T follicular helper cell (primary cell): ENCODE measurements at regions not wholly inside any gene's neighbourhood (a gene's known extent, or its start where the extent isn't known, plus 50 kb on each side); places are given as distances from the start of the nearest gene placed in this dataset.
A peak's percentile ranks its signal among the peaks of the same experiment; 100 is the strongest.
"Not testable (repeated sequence)": the region's sequence is repeated elsewhere in the genome, so short reads cannot be mapped to it uniquely, and the experiment has no call there.

Experiments
- DNase-seq: peaks from one replicate; pipeline ENCODE4 v3.0.0-alpha.2; 2020; ENCODE audit warnings: low read depth

- DNase-seq = not testable (repeated sequence)
Measured at GRCh38 chr12:9543341-9543740, 64.4 kb downstream of the KLRB1 start.

- DNase-seq = not testable (repeated sequence)
Measured at GRCh38 chr12:9542827-9543226, 64.9 kb downstream of the KLRB1 start.

GRCh38 chr12:9515925-9516324, 91.8 kb downstream of the KLRB1 start:
- DNase-seq = not testable (repeated sequence)

GRCh38 chr12:9512695-9513094, 95.0 kb downstream of the KLRB1 start:
- not testable (repeated sequence) for DNase-seq

GRCh38 chr12:9510392-9511011, 97.2 kb downstream of the KLRB1 start:
- DNase-seq = not testable (repeated sequence)

GRCh38 chr12:9509464-9510161, 98.1 kb downstream of the KLRB1 start:
- no peak for DNase-seq

- no peak for DNase-seq
Measured at GRCh38 chr12:9506746-9507145, 101.0 kb downstream of the KLRB1 start.

GRCh38 chr12:9503384-9503783, 104.3 kb downstream of the KLRB1 start:
- not testable (repeated sequence) for DNase-seq

GRCh38 chr12:9502845-9503244, 104.9 kb downstream of the KLRB1 start:
- DNase-seq = not testable (repeated sequence)

- not testable (repeated sequence) for DNase-seq
Measured at GRCh38 chr12:9493325-9493724, 114.4 kb downstream of the KLRB1 start.

- DNase-seq = not testable (repeated sequence)
Measured at GRCh38 chr12:9481289-9481688, 126.4 kb downstream of the KLRB1 start.

GRCh38 chr12:9474197-9474596, 133.5 kb downstream of the KLRB1 start:
- DNase-seq = not testable (repeated sequence)

GRCh38 chr12:9473638-9474037, 134.1 kb downstream of the KLRB1 start:
- not testable (repeated sequence) for DNase-seq

- not testable (repeated sequence) for DNase-seq
Measured at GRCh38 chr12:9471501-9471900, 136.2 kb downstream of the KLRB1 start.

GRCh38 chr12:9470367-9470766, 137.3 kb downstream of the KLRB1 start:
- not testable (repeated sequence) for DNase-seq

- not testable (repeated sequence) for DNase-seq
Measured at GRCh38 chr12:9469956-9470355, 137.8 kb downstream of the KLRB1 start.

- not testable (repeated sequence) for DNase-seq
Measured at GRCh38 chr12:9469463-9469862, 138.3 kb downstream of the KLRB1 start.

- peak; percentile 8 for DNase-seq
Measured at GRCh38 chr12:9468998-9469397, 138.7 kb downstream of the KLRB1 start.

GRCh38 chr12:9468144-9468543, 139.6 kb downstream of the KLRB1 start:
- not testable (repeated sequence) for DNase-seq

- no peak for DNase-seq
Measured at GRCh38 chr12:9464408-9464807, 143.3 kb downstream of the KLRB1 start.

- DNase-seq = not testable (repeated sequence)
Measured at GRCh38 chr12:9455516-9455915, 152.2 kb downstream of the KLRB1 start.

- DNase-seq = not testable (repeated sequence)
Measured at GRCh38 chr12:9454021-9454420, 153.7 kb downstream of the KLRB1 start.

- not testable (repeated sequence) for DNase-seq
Measured at GRCh38 chr12:9450127-9450567, 157.6 kb downstream of the KLRB1 start.
